ENCODE measurements at regions not wholly inside any gene's neighbourhood (a gene's known extent, or its start where the extent isn't known, plus 50 kb on each side); places are given as distances from the start of the nearest gene placed in this dataset.

DNA sequence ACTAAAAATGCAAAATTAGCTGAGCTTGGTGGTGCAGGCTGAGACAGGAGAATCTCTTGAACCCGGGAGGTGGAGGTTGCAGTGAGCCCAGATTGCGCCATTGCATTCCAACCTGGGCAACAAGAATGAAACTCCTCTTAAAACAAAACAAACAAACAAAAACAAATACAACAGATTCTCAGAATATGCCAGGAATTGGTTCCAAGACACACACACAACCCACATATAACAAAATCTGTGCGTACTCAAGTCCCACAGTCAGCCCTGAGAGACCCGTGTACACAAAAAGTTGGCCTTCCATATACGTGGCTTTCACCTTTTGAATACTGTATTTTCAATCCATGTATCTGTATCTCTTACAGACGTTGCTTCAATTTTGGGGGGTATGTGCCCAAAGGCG is 98.9 kb upstream of the MARCKS start:
- no peak for DNase-seq (ENCODE audit: low spot score)
- in situ Hi-C loops (cut with MboI; ENCODE audit: low pct_unique_long_range_greater_than_20kb, low sequenced_read_pairs, unreplicated experiment): no loop called here
- TF ChIP-seq, protein P1, sequence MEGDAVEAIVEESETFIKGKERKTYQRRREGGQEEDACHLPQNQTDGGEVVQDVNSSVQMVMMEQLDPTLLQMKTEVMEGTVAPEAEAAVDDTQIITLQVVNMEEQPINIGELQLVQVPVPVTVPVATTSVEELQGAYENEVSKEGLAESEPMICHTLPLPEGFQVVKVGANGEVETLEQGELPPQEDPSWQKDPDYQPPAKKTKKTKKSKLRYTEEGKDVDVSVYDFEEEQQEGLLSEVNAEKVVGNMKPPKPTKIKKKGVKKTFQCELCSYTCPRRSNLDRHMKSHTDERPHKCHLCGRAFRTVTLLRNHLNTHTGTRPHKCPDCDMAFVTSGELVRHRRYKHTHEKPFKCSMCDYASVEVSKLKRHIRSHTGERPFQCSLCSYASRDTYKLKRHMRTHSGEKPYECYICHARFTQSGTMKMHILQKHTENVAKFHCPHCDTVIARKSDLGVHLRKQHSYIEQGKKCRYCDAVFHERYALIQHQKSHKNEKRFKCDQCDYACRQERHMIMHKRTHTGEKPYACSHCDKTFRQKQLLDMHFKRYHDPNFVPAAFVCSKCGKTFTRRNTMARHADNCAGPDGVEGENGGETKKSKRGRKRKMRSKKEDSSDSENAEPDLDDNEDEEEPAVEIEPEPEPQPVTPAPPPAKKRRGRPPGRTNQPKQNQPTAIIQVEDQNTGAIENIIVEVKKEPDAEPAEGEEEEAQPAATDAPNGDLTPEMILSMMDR (IDR thresholded peaks at IDR 0.05; ENCODE audit: extremely low read depth, insufficient read depth, missing control alignments): no peak

DNA sequence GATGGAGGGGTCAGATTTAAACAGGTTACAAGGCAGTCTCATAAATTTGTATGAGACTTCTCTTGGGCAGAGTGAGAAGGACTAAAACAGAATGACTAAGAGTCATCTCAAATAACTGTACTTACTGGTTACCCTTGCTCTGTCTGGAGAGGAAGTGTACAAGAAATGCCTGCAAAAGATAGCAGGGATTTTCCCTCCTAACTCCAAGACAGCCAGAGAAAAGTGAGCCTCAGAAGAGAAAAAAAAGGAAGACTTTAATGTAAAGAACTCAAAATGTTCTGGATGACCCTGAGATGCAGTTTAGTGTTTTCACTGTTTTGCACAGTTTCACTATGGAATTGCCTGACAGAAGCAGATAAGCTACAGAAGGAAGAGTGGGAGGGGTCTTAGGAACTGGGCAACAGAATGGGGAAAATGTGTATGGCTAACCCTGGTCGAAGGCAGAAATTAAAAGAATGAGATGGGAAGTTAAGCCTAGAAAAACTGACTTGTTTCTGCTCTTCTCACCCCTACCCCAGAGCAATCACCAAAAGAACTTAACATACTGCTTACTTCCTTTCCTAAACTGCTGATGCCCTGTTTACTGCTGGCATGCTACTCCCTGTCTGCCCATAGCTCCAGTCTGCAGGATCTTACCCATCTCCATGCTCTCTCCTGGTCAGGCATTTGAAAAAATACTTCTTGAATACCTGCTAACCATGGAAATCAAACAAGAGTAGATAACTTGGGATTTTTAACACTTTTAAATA is 98.1 kb upstream of the MARCKS start:
- TF ChIP-seq, protein P1 (IDR thresholded peaks at IDR 0.05; ENCODE audit: extremely low read depth, insufficient read depth, missing control alignments): no peak
- no peak for DNase-seq (ENCODE audit: low spot score)
- in situ Hi-C loops (cut with MboI; ENCODE audit: low pct_unique_long_range_greater_than_20kb, low sequenced_read_pairs, unreplicated experiment): no loop called here

DNA sequence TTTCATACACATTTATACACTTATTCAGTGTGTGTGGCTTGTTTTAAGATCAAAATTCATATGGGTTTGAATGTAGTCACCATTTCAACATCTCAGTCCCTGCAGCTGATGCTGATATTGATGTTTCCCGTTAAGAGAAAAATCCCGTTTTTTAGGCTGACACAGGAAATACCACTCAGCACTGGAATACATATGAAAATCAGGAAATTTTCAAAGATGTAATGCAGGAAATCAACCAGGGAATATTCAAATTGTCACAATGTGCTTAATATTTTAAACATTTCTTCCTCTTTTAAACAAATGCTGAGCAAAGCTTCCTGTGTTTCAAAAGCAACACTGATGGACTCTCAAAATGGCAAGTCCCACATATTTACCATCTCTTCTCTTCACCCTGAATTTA is 94.5 kb upstream of the MARCKS start:
- in situ Hi-C loops (cut with MboI; ENCODE audit: low pct_unique_long_range_greater_than_20kb, low sequenced_read_pairs, unreplicated experiment): no loop called here
- TF ChIP-seq, protein P1 (IDR thresholded peaks at IDR 0.05; ENCODE audit: extremely low read depth, insufficient read depth, missing control alignments): no peak
- no peak for DNase-seq (ENCODE audit: low spot score)

DNA sequence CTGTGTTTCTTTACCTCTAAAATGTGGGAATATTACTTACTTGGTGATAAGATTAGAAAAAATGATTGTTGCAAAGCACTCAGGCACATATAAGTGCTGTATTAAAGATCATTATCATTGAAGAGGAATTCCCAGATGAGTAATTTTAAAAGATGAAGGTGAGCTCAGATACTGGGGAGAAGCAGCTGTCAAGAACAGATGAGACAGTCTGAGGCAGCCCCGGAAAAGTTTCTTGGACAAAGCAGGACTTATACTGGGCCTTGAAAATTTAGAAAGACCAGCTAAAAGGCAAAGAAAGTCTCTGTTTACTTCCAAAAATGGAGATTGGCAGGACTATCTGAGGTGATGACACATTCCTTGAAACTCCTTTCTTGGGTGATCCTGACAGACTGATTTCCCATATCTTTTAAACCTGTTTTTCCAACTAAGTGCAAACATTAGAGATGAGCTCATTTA is 93.8 kb upstream of the MARCKS start:
- in situ Hi-C loops (cut with MboI; ENCODE audit: low pct_unique_long_range_greater_than_20kb, low sequenced_read_pairs, unreplicated experiment): no loop called here
- no peak for DNase-seq (ENCODE audit: low spot score)
- TF ChIP-seq, protein P1 (IDR thresholded peaks at IDR 0.05; ENCODE audit: extremely low read depth, insufficient read depth, missing control alignments): no peak

DNA sequence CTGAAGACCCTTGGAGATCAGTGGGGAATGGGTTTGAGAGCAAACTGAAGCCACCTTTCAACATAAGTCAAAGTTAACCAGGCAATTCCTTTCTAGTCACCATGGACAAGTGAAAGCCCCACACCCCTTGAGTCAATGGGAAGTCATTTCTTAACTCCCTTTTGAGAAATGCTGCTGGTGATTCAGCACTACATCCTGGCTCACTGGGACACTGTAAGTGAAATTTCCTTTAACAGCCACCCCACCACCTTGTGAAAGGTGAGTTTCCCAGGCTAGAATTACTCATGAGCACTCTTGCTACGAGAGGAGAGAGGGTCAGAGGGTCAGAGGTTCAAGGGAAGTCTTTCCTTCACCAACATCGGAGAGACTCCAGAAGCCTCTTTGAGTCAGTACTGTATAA is 93.3 kb upstream of the MARCKS start:
- in situ Hi-C loops (cut with MboI; ENCODE audit: low pct_unique_long_range_greater_than_20kb, low sequenced_read_pairs, unreplicated experiment): no loop called here
- no peak for DNase-seq (ENCODE audit: low spot score)
- TF ChIP-seq, protein P1 (IDR thresholded peaks at IDR 0.05; ENCODE audit: extremely low read depth, insufficient read depth, missing control alignments): no peak

DNA sequence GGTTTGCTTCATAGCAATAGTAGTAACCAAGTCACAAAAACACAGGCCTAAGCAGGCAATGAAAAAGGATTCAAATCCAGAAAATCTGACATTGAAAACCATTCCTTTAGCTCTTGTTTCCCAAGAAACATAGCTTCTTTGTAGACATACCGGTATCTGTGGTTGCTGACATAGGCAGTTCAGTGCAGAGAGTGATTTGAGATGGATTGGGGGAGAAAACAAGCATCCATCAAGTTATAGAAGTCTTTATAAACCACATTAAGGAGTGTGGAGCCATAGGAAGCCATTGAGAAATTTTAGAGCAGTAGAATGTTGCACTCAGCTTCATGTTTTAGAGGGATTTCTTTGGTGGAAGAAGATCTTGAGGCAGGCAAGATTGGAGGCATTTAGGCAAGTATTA is 91.2 kb upstream of the MARCKS start:
- in situ Hi-C loops (cut with MboI; ENCODE audit: low pct_unique_long_range_greater_than_20kb, low sequenced_read_pairs, unreplicated experiment): no loop called here
- no peak for DNase-seq (ENCODE audit: low spot score)
- TF ChIP-seq, protein P1 (IDR thresholded peaks at IDR 0.05; ENCODE audit: extremely low read depth, insufficient read depth, missing control alignments): no peak
